Hepatocyte (in vitro differentiated cells): ENCODE measurements at regions not wholly inside any gene's neighbourhood (a gene's known extent, or its start where the extent isn't known, plus 50 kb on each side); places are given as distances from the start of the nearest gene placed in this dataset.

ENCODE experiments used
- EZH2 ChIP-seq: fragments of 200-600 bp; sonication (generic); IDR thresholded peaks from 2 replicates; pipeline ENCODE4 v1.6.1; 2016; ENCODE audit warnings: antibody characterized with exemption, mild to moderate bottlenecking, borderline replicate concordance
- TF ChIP-seq, protein P1 (sequence below): fragments of 200-600 bp; sonication (generic); IDR thresholded peaks from 2 replicates; pipeline ENCODE4 v1.5.1; 2016; ENCODE audit warnings: antibody characterized with exemption, mild to moderate bottlenecking; ENCODE audit not compliant: poor library complexity

DNA sequence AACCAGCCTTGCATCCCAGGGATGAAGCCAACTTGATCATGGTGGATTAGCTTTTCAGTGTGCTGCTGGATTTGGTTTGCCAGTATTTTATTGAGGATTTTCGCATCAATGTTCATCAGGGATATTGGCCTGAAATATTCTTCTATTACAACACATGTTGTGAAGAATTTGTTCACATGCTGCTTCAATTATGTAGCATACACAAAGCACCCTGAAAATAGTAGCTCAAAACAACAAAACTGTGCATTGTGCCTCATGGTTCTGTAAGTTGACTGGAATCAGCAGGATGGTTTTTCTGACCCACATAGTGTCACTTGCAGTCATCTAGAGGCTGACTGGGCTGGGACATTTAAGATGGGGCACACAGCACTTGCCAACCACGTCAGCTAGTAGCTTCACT lies 193.9 kb downstream of the SYK start:
- TF ChIP-seq, protein P1, sequence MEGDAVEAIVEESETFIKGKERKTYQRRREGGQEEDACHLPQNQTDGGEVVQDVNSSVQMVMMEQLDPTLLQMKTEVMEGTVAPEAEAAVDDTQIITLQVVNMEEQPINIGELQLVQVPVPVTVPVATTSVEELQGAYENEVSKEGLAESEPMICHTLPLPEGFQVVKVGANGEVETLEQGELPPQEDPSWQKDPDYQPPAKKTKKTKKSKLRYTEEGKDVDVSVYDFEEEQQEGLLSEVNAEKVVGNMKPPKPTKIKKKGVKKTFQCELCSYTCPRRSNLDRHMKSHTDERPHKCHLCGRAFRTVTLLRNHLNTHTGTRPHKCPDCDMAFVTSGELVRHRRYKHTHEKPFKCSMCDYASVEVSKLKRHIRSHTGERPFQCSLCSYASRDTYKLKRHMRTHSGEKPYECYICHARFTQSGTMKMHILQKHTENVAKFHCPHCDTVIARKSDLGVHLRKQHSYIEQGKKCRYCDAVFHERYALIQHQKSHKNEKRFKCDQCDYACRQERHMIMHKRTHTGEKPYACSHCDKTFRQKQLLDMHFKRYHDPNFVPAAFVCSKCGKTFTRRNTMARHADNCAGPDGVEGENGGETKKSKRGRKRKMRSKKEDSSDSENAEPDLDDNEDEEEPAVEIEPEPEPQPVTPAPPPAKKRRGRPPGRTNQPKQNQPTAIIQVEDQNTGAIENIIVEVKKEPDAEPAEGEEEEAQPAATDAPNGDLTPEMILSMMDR: no peak
- TF ChIP-seq EZH2: no peak
